GM19397 (cell line): ENCODE measurements at regions not wholly inside any gene's neighbourhood (a gene's known extent, or its start where the extent isn't known, plus 50 kb on each side); places are given as distances from the start of the nearest gene placed in this dataset.

Experiments
- ATAC-seq: cut with Tn5 transposase; IDR thresholded peaks from one replicate; pipeline ENCODE4 v1.9.1; 2021; ENCODE audit warnings: mild to moderate bottlenecking, moderate library complexity; ENCODE audit not compliant: unreplicated experiment

- no peak for ATAC-seq
Measured at GRCh38 chr7:131753620-131754222, 197.3 kb upstream of the PODXL start.

- ATAC-seq = no peak
Measured at GRCh38 chr7:131747658-131748232, 191.3 kb upstream of the PODXL start.

GRCh38 chr7:131745390-131746248 is 189.2 kb upstream of the PODXL start:
- no peak for ATAC-seq

- no peak for ATAC-seq
Measured at GRCh38 chr7:131741446-131741845, 185.0 kb upstream of the PODXL start.

- ATAC-seq = no peak
Measured at GRCh38 chr7:131737746-131738465, 181.5 kb upstream of the PODXL start.

- ATAC-seq = no peak
Measured at GRCh38 chr7:131735101-131735500, 178.7 kb upstream of the PODXL start.

- no peak for ATAC-seq
Measured at GRCh38 chr7:131733604-131734003, 177.2 kb upstream of the PODXL start.

GRCh38 chr7:131727189-131727588 is 170.8 kb upstream of the PODXL start:
- no peak for ATAC-seq

GRCh38 chr7:131726686-131727085 is 170.3 kb upstream of the PODXL start:
- ATAC-seq = no peak

GRCh38 chr7:131726031-131726430 is 169.6 kb upstream of the PODXL start:
- no peak for ATAC-seq

GRCh38 chr7:131724776-131725345 is 168.4 kb upstream of the PODXL start:
- ATAC-seq = no peak

- ATAC-seq = no peak
Measured at GRCh38 chr7:131723926-131724325, 167.5 kb upstream of the PODXL start.

- ATAC-seq = no peak
Measured at GRCh38 chr7:131722371-131722770, 165.9 kb upstream of the PODXL start.

GRCh38 chr7:131721660-131722059 is 165.2 kb upstream of the PODXL start:
- no peak for ATAC-seq

GRCh38 chr7:131720703-131721102 is 164.3 kb upstream of the PODXL start:
- no peak for ATAC-seq

- no peak for ATAC-seq
Measured at GRCh38 chr7:131717181-131717580, 160.8 kb upstream of the PODXL start.

- no peak for ATAC-seq
Measured at GRCh38 chr7:131699323-131699722, 142.9 kb upstream of the PODXL start.

- ATAC-seq = no peak
Measured at GRCh38 chr7:131692131-131692960, 135.9 kb upstream of the PODXL start.

- ATAC-seq = no peak
Measured at GRCh38 chr7:131691454-131692130, 135.2 kb upstream of the PODXL start.

GRCh38 chr7:131690441-131690840 is 134.0 kb upstream of the PODXL start:
- no peak for ATAC-seq
